GM23248 (cell line): ENCODE measurements at regions not wholly inside any gene's neighbourhood (a gene's known extent, or its start where the extent isn't known, plus 50 kb on each side); places are given as distances from the start of the nearest gene placed in this dataset.

Experiments
- DNase-seq: peaks from one replicate; pipeline ENCODE4 v3.0.0-alpha.2; 2015
- H2AFZ ChIP-seq: fragments of 200-600 bp; sonication (generic); 2 replicates; pipeline ENCODE4 v1.6.1; 2016; ENCODE audit warnings: antibody characterized with exemption
- H3F3A ChIP-seq: fragments of 200-600 bp; sonication (generic); 2 replicates; pipeline ENCODE4 v1.6.1; 2016; ENCODE audit warnings: mild to moderate bottlenecking, antibody characterized with exemption, mixed run types; ENCODE audit not compliant: insufficient read depth
- H3K27ac ChIP-seq: fragments of 200-600 bp; sonication (generic); 2 replicates; pipeline ENCODE4 v1.5.1; 2016; ENCODE audit warnings: mild to moderate bottlenecking
- H3K27me3 ChIP-seq: fragments of 200-600 bp; sonication (generic); replicated peaks from 2 replicates; pipeline ENCODE4 v1.6.1; 2016; ENCODE audit warnings: mild to moderate bottlenecking; ENCODE audit not compliant: insufficient read depth
- H3K36me3 ChIP-seq: fragments of 200-600 bp; sonication (generic); 2 replicates; pipeline ENCODE4 v1.6.1; 2016; ENCODE audit warnings: low read depth, mild to moderate bottlenecking
- H3K4me1 ChIP-seq: fragments of 200-600 bp; sonication (generic); 2 replicates; pipeline ENCODE4 v1.6.1; 2016; ENCODE audit warnings: mild to moderate bottlenecking; ENCODE audit not compliant: insufficient read depth
- H3K4me2 ChIP-seq: fragments of 200-600 bp; sonication (generic); one replicate; pipeline ENCODE4 v1.6.1; 2016; ENCODE audit warnings: mild to moderate bottlenecking; ENCODE audit not compliant: unreplicated experiment
- H3K4me3 ChIP-seq: fragments of 200-600 bp; sonication (generic); 2 replicates; pipeline ENCODE4 v1.5.1; 2016; ENCODE audit warnings: mild to moderate bottlenecking
- H3K79me2 ChIP-seq: fragments of 200-600 bp; sonication (generic); 2 replicates; pipeline ENCODE4 v1.6.1; 2016; ENCODE audit warnings: mild to moderate bottlenecking; ENCODE audit not compliant: insufficient read depth
- H3K9ac ChIP-seq: fragments of 200-600 bp; sonication (generic); 2 replicates; pipeline ENCODE4 v1.6.1; 2016; ENCODE audit warnings: mild to moderate bottlenecking
- H3K9me2 ChIP-seq: fragments of 200-600 bp; sonication (generic); 2 replicates; pipeline ENCODE4 v1.6.1; 2016; ENCODE audit warnings: mixed run types, mild to moderate bottlenecking, moderate library complexity; ENCODE audit not compliant: insufficient read depth
- H3K9me3 ChIP-seq: fragments of 200-600 bp; sonication (generic); one replicate; pipeline ENCODE4 v1.6.1; 2017; ENCODE audit warnings: low read depth
- H4K20me1 ChIP-seq: fragments of 200-600 bp; sonication (generic); 2 replicates; pipeline ENCODE4 v1.6.0; 2016; ENCODE audit not compliant: insufficient read depth
- EZH2 ChIP-seq: fragments of 200-600 bp; sonication (generic); IDR thresholded peaks from 2 replicates; pipeline ENCODE4 v1.6.1; 2018; ENCODE audit warnings: antibody characterized with exemption, mild to moderate bottlenecking; ENCODE audit not compliant: insufficient read depth, poor library complexity, severe bottlenecking
- EZH2phosphoT487 ChIP-seq: fragments of 200-600 bp; sonication (generic); IDR thresholded peaks from 2 replicates; pipeline ENCODE4 v1.6.1; 2018; ENCODE audit warnings: antibody characterized with exemption, moderate library complexity, mild to moderate bottlenecking, low read depth; ENCODE audit not compliant: insufficient read depth
- WGBS, 2 experiments: methylation state at CpG; one replicate each; pipeline ENCODE4 v1.1.6; 2015 to 2017; ENCODE audit warnings: low lambda C conversion rate in 2 of 2, low coverage in 1 of 2; ENCODE audit errors: missing lambda C conversion rate in 2 of 2; 5-methylcytosine and 5-hydroxymethylcytosine counted together
- in situ Hi-C: fragments of 300-500 bp; cut with MboI; formaldehyde crosslinking; loops from 2 replicates; pipeline ENCODE4 v1.15.0; 2020

GRCh38 chr2:204024906-204025475, 88.4 kb downstream of the ICOS start:
- no peak overlapping the region for H3K27ac ChIP-seq
- WGBS, 2 experiments: 48 to 52% methylated on average over 6 of the region's 6 CpGs
- H3K9me3 ChIP-seq: no peaks in the 10 kb centered on the region
- H3K4me2 ChIP-seq: no peak overlapping the region
- DNase-seq: no peak
- no peaks in the 10 kb centered on the region for H3K36me3 ChIP-seq
- H3K9me2 ChIP-seq: no peaks in the 10 kb centered on the region
- TF ChIP-seq EZH2 (no peak), EZH2phosphoT487 (no peak)
- H3K27me3 ChIP-seq: peaks cover 23% of the 10 kb centered on the region
- H3K79me2 ChIP-seq: no peaks in the 10 kb centered on the region
- no peaks in the 10 kb centered on the region; the same call in 1 of the 2 replicates for H3F3A ChIP-seq
- H2AFZ ChIP-seq: no peak overlapping the region
- no peak overlapping the region for H3K4me3 ChIP-seq
- H3K4me1 ChIP-seq: no peaks in the 10 kb centered on the region
- in situ Hi-C loops: no loop called here
- no peak overlapping the region for H3K9ac ChIP-seq
- no peaks in the 10 kb centered on the region for H4K20me1 ChIP-seq

- in situ Hi-C loops: no loop called here
- H3K27ac ChIP-seq: no peak overlapping the region
- no peaks in the 10 kb centered on the region for H3K36me3 ChIP-seq
- no peaks in the 10 kb centered on the region for H3F3A ChIP-seq
- no peak for DNase-seq
- no peaks in the 10 kb centered on the region for H3K4me1 ChIP-seq
- TF ChIP-seq EZH2 (no peak), EZH2phosphoT487 (no peak)
- no peaks in the 10 kb centered on the region for H3K9me2 ChIP-seq
- no peaks in the 10 kb centered on the region for H4K20me1 ChIP-seq
- H3K9me3 ChIP-seq: no peaks in the 10 kb centered on the region
- no peak overlapping the region for H3K9ac ChIP-seq
- WGBS, 2 experiments: 68 to 79% methylated on average over 3 of the region's 3 CpGs
- H3K79me2 ChIP-seq: no peaks in the 10 kb centered on the region
- no peak overlapping the region for H2AFZ ChIP-seq
- H3K4me3 ChIP-seq: no peak overlapping the region
- H3K4me2 ChIP-seq: no peak overlapping the region
- peaks cover 33% of the 10 kb centered on the region for H3K27me3 ChIP-seq
Measured at GRCh38 chr2:204026294-204026693, 89.7 kb downstream of the ICOS start.

GRCh38 chr2:204027091-204027490, 90.5 kb downstream of the ICOS start:
- Histone ChIP-seq H3K4me3 (no peak overlapping the region), H3K27me3 (peaks cover 35% of the 10 kb centered on the region), H3K36me3 (no peaks in the 10 kb centered on the region), H3K27ac (no peak overlapping the region), H4K20me1 (no peaks in the 10 kb centered on the region), H3K9me2 (no peaks in the 10 kb centered on the region), H3F3A (no peaks in the 10 kb centered on the region), H3K9ac (no peak overlapping the region), H3K79me2 (no peaks in the 10 kb centered on the region), H3K4me2 (no peak overlapping the region), H3K9me3 (no peaks in the 10 kb centered on the region), H2AFZ (no peak overlapping the region), H3K4me1 (no peaks in the 10 kb centered on the region)
- no peak for DNase-seq
- in situ Hi-C loops: no loop called here
- TF ChIP-seq EZH2 (no peak), EZH2phosphoT487 (no peak)
- 65% methylated on average over 3 of the region's 3 CpGs for WGBS, 2 experiments

- H3K4me3 ChIP-seq: no peak overlapping the region
- WGBS, 2 experiments: 1 to 7% methylated on average over 2 of the region's 2 CpGs
- H3K4me2 ChIP-seq: no peak overlapping the region
Measured at GRCh38 chr2:204030322-204030721, 93.8 kb downstream of the ICOS start.

GRCh38 chr2:204031056-204031455, 94.5 kb downstream of the ICOS start:
- no peak overlapping the region for H3K27ac ChIP-seq
- in situ Hi-C loops: no loop called here
- H3K4me3 ChIP-seq: no peak overlapping the region
- H2AFZ ChIP-seq: no peak overlapping the region
- DNase-seq: no peak
- no peaks in the 10 kb centered on the region for H3K9me3 ChIP-seq
- peaks cover 24% of the 10 kb centered on the region for H3K27me3 ChIP-seq
- no peaks in the 10 kb centered on the region for H3K4me1 ChIP-seq
- H3K4me2 ChIP-seq: no peak overlapping the region
- no peaks in the 10 kb centered on the region for H3K79me2 ChIP-seq
- no peak overlapping the region for H3K9ac ChIP-seq
- H3K9me2 ChIP-seq: no peaks in the 10 kb centered on the region
- WGBS, 2 experiments: 1 to 2% methylated on average over 4 of the region's 4 CpGs
- TF ChIP-seq EZH2 (no peak), EZH2phosphoT487 (no peak)
- H4K20me1 ChIP-seq: no peaks in the 10 kb centered on the region
- no peaks in the 10 kb centered on the region for H3K36me3 ChIP-seq
- H3F3A ChIP-seq: no peaks in the 10 kb centered on the region

More at GRCh38 chr2:204030322-204030721, 93.8 kb downstream of the ICOS start:
- H3K27ac ChIP-seq: no peak overlapping the region
- no peaks in the 10 kb centered on the region for H3K9me3 ChIP-seq
- H3K9ac ChIP-seq: no peak overlapping the region
- H3K4me1 ChIP-seq: no peaks in the 10 kb centered on the region
- no peak overlapping the region for H2AFZ ChIP-seq
- TF ChIP-seq EZH2phosphoT487: no peak
- no peak for TF ChIP-seq EZH2
- H3K9me2 ChIP-seq: no peaks in the 10 kb centered on the region
- peaks cover 29% of the 10 kb centered on the region for H3K27me3 ChIP-seq
- no peak for DNase-seq
- H3K79me2 ChIP-seq: no peaks in the 10 kb centered on the region
- no peaks in the 10 kb centered on the region for H4K20me1 ChIP-seq
- no peaks in the 10 kb centered on the region for H3F3A ChIP-seq
- H3K36me3 ChIP-seq: no peaks in the 10 kb centered on the region
- in situ Hi-C loops: no loop called here
